Transverse colon (tissue), 4 donors: ENCODE measurements at regions not wholly inside any gene's neighbourhood (a gene's known extent, or its start where the extent isn't known, plus 50 kb on each side); places are given as distances from the start of the nearest gene placed in this dataset.

Experiments used
- DNase-seq: peaks from one replicate; pipeline ENCODE4 v3.0.0-alpha.2; 2019
- H3K27ac ChIP-seq, 4 donors: fragments of 200-600 bp; sonication (generic); 2 replicates each; pipeline ENCODE4 v1.5.1; 2016 to 2018; ENCODE audit warnings: inconsistent platforms in 4 of 4
- H3K27me3 ChIP-seq: fragments of 200-600 bp; sonication (generic); 2 replicates; pipeline ENCODE4 v1.5.1; 2017; ENCODE audit warnings: inconsistent platforms
- H3K36me3 ChIP-seq, 4 donors: fragments of 200-600 bp; sonication (generic); 2 replicates each; pipeline ENCODE4 v1.5.1; 2017 to 2019; ENCODE audit warnings: inconsistent platforms in 4 of 4
- H3K4me1 ChIP-seq, 4 donors: fragments of 200-600 bp; sonication (generic); 2 replicates each; pipeline ENCODE4 v1.5.1; 2017 to 2020; ENCODE audit warnings: inconsistent platforms in 4 of 4
- H3K4me3 ChIP-seq, 4 donors: fragments of 200-600 bp; sonication (generic); 1 replicate in 1 of 4; 2 replicates in 3 of 4; pipeline versions ENCODE4 v1.5.1 to v1.6.1; 2017 to 2019; ENCODE audit warnings: inconsistent platforms in 4 of 4
- H3K9me3 ChIP-seq, 2 donors: fragments of 200-600 bp; sonication (generic); 2 replicates each; pipeline ENCODE4 v1.5.1; 2017 to 2019; ENCODE audit warnings: inconsistent platforms in 2 of 2
- CTCF ChIP-seq, 5 experiments: fragments of 200-600 bp in 3 of 5; fragments of 450-650 bp in 2 of 5; sonication (generic) in 3 of 5; IDR thresholded peaks; 1 replicate in 2 of 5; 2 replicates in 3 of 5; pipeline ENCODE4 v1.5.1; 2016 to 2017; ENCODE audit warnings: antibody characterized with exemption in 5 of 5, inconsistent platforms in 3 of 5, mild to moderate bottlenecking in 2 of 5, moderate library complexity in 1 of 5
- EP300 ChIP-seq: sonication (generic); formaldehyde crosslinking; IDR thresholded peaks from one replicate; pipeline ENCODE4 v1.6.1; 2017; ENCODE audit warnings: antibody characterized with exemption, low read depth
- POLR2A ChIP-seq: fragments of 450-650 bp; IDR thresholded peaks from one replicate; pipeline ENCODE4 v1.6.1; 2016; ENCODE audit warnings: antibody characterized with exemption, mild to moderate bottlenecking, moderate library complexity
- POLR2AphosphoS5 ChIP-seq, 3 donors: sonication (generic); formaldehyde crosslinking; IDR thresholded peaks; one replicate each; pipeline ENCODE4 v1.6.1; 2016; ENCODE audit warnings: antibody characterized with exemption in 3 of 3
- WGBS, 2 donors: methylation state at CpG; one replicate each; pipeline ENCODE4 v1.1.5; 2018; ENCODE audit warnings: low coverage in 1 of 2; 5-methylcytosine and 5-hydroxymethylcytosine counted together
- in situ Hi-C, 4 donors: fragments of 200-750 bp; cut with MboI; loops; one replicate each; pipeline versions ENCODE4 v1.15.0 to v1.15.1; 2017; ENCODE audit warnings: low sequenced_read_pairs in 3 of 4, low pct_ligation_motif_present in 1 of 4, low pct_unique_long_range_greater_than_20kb in 1 of 4
- intact Hi-C: fragments of 100-400 bp; cut with DNase I; formaldehyde crosslinking; loops from one replicate; pipeline ENCODE4 v1.15.1; 2023; ENCODE audit warnings: low total_unique reads

GRCh38 chr2:176830362-176830761 lies 382.2 kb upstream of the HNRNPA3 start:
- Histone ChIP-seq H3K9me3 (no peaks in the 10 kb centered on the region), H3K4me3 (no peak overlapping the region), H3K27me3 (peaks cover 3% of the 10 kb centered on the region), H3K27ac (no peak overlapping the region), H3K36me3 (no peaks in the 10 kb centered on the region), H3K4me1 (no peaks in the 10 kb centered on the region)
- no peak for DNase-seq
- TF ChIP-seq POLR2A: no peak
- no peak for TF ChIP-seq CTCF (IDR thresholded peaks at IDR 0.05)
- no peak for TF ChIP-seq POLR2AphosphoS5 (IDR thresholded peaks at IDR 0.05)
- TF ChIP-seq EP300: no peak
- in situ Hi-C loops (loop anchor here in 1 of 4 donors (25.0 kb wide), 1 partner anchor 307 kb away; no protein-coding TSS in a partner anchor), intact Hi-C loops (no loop called here)
- WGBS, 2 donors: 41 to 59% methylated on average over 3 of the region's 3 CpGs

- TF ChIP-seq POLR2A: no peak
- no peak for TF ChIP-seq POLR2AphosphoS5 (IDR thresholded peaks at IDR 0.05)
- TF ChIP-seq EP300: no peak
- TF ChIP-seq CTCF (IDR thresholded peaks at IDR 0.05): no peak
- 87 to 100% methylated on average over 1 to 6 of the region's 6 CpGs for WGBS, 2 donors
- H3K4me1 ChIP-seq: no peaks in the 10 kb centered on the region
- no peak overlapping the region for H3K27ac ChIP-seq
- no peaks in the 10 kb centered on the region for H3K36me3 ChIP-seq
- intact Hi-C loops: no loop called here
- peaks cover 3% of the 10 kb centered on the region for H3K27me3 ChIP-seq
- no peak overlapping the region for H3K4me3 ChIP-seq
- no peaks in the 10 kb centered on the region for H3K9me3 ChIP-seq
- in situ Hi-C loops: loop anchor here in 1 of 4 donors (25.0 kb wide), 1 partner anchor 305 kb away; no protein-coding TSS in a partner anchor
- no peak for DNase-seq
Observed at GRCh38 chr2:176832086-176832485, 380.5 kb upstream of the HNRNPA3 start.

- Histone ChIP-seq H3K27ac (no peak overlapping the region), H3K4me1 (no peaks in the 10 kb centered on the region), H3K4me3 (no peak overlapping the region), H3K36me3 (no peaks in the 10 kb centered on the region), H3K9me3 (no peaks in the 10 kb centered on the region), H3K27me3 (peaks cover 3% of the 10 kb centered on the region)
- TF ChIP-seq POLR2AphosphoS5 (IDR thresholded peaks at IDR 0.05): no peak
- no peak for TF ChIP-seq POLR2A
- no peak for TF ChIP-seq EP300
- TF ChIP-seq CTCF (IDR thresholded peaks at IDR 0.05): no peak
- in situ Hi-C loops (loop anchor here in 1 of 4 donors (25.0 kb wide), 1 partner anchor 304 kb away; no protein-coding TSS in a partner anchor), intact Hi-C loops (no loop called here)
- no peak for DNase-seq
Observed at GRCh38 chr2:176833671-176834070, 378.9 kb upstream of the HNRNPA3 start.

- no peak for DNase-seq
- intact Hi-C loops: no loop called here
- WGBS, 2 donors: 54 to 84% methylated on average over 3 of the region's 3 CpGs
Observed at GRCh38 chr2:176834226-176834625, 378.4 kb upstream of the HNRNPA3 start.

More at GRCh38 chr2:176834226-176834625, 378.4 kb upstream of the HNRNPA3 start:
- Histone ChIP-seq H3K9me3 (no peaks in the 10 kb centered on the region), H3K36me3 (no peaks in the 10 kb centered on the region), H3K4me1 (no peaks in the 10 kb centered on the region), H3K4me3 (no peak overlapping the region), H3K27ac (no peak overlapping the region), H3K27me3 (peaks cover 1% of the 10 kb centered on the region)
- TF ChIP-seq CTCF (IDR thresholded peaks at IDR 0.05) (no peak), EP300 (no peak), POLR2A (no peak), POLR2AphosphoS5 (IDR thresholded peaks at IDR 0.05) (no peak)
- in situ Hi-C loops: loop anchor here in 1 of 4 donors (25.0 kb wide), 1 partner anchor 303 kb away; no protein-coding TSS in a partner anchor
